ENCODE measurements at regions not wholly inside any gene's neighbourhood (a gene's known extent, or its start where the extent isn't known, plus 50 kb on each side); places are given as distances from the start of the nearest gene placed in this dataset.

- CTCF ChIA-PET, result no interaction called here
- Mint-ChIP-seq H3K36me3 (no peaks in the 10 kb centered on the region), H3K9me3 (peaks cover 13% of the 10 kb centered on the region), H3K27me3 (ENCODE audit: low read depth) (no peaks in the 10 kb centered on the region; the same call in 1 of the 2 replicates), H3K27ac (no peak overlapping the region), H3K4me3 (no peak overlapping the region), H3K4me1 (peaks cover 65% of the 10 kb centered on the region)
- POLR2A ChIA-PET, result no interaction called here
- ATAC-seq (peak; percentile 29), DNase-seq (ENCODE audit: low spot score) (no peak)
- no peak for TF ChIP-seq PRRX2 (CRISPR knock-in tag; IDR thresholded peaks at IDR 0.05)
- no peak for TF ChIP-seq KAT7 (CRISPR knock-in tag; IDR thresholded peaks at IDR 0.05; ENCODE audit: borderline replicate concordance)
- TF ChIP-seq ARID4B (CRISPR knock-in tag; IDR thresholded peaks at IDR 0.05; ENCODE audit: borderline replicate concordance), result no peak
- no peak for TF ChIP-seq HMGA2 (CRISPR knock-in tag; IDR thresholded peaks at IDR 0.05)
- no peak for TF ChIP-seq SMAD4 (CRISPR knock-in tag; IDR thresholded peaks at IDR 0.05)
- TF ChIP-seq ZNF416 (CRISPR knock-in tag; IDR thresholded peaks at IDR 0.05), result no peak
- TF ChIP-seq GRHL2 (CRISPR knock-in tag; IDR thresholded peaks at IDR 0.05; ENCODE audit: insufficient replicate concordance, severe bottlenecking), result no peak
- no peak for TF ChIP-seq ZNF232 (CRISPR knock-in tag; IDR thresholded peaks at IDR 0.05)
- no peak for TF ChIP-seq MLX (CRISPR knock-in tag; IDR thresholded peaks at IDR 0.05)
- no peak for TF ChIP-seq RELA (CRISPR knock-in tag; IDR thresholded peaks at IDR 0.05; ENCODE audit: borderline replicate concordance)
- TF ChIP-seq CREB1 (CRISPR knock-in tag; IDR thresholded peaks at IDR 0.05), result no peak
- TF ChIP-seq ZBTB43 (CRISPR knock-in tag; IDR thresholded peaks at IDR 0.05), result no peak
- TF ChIP-seq NFE2L1 (CRISPR knock-in tag; IDR thresholded peaks at IDR 0.05), result no peak
- TF ChIP-seq NFYB (CRISPR knock-in tag; conservative IDR thresholded peaks at IDR 0.05; ENCODE audit: low read depth), result no peak
- no peak for TF ChIP-seq FOXP1 (CRISPR knock-in tag; IDR thresholded peaks at IDR 0.05; ENCODE audit: borderline replicate concordance)
- no peak for TF ChIP-seq NR1H2 (CRISPR knock-in tag; IDR thresholded peaks at IDR 0.05)
Observed at GRCh38 chr16:9155871-9156270, 64.4 kb downstream of the HAPSTR1 start.

GRCh38 chr16:9159839-9160550, 68.6 kb downstream of the HAPSTR1 start:
- DNase-seq (ENCODE audit: low spot score) (peak; percentile 87), ATAC-seq (peak; percentile 87)
- Mint-ChIP-seq H3K27ac (no peak overlapping the region), H3K27me3 (ENCODE audit: low read depth) (no peaks in the 10 kb centered on the region; the same call in 1 of the 2 replicates), H3K4me3 (0 out of 2 replicates have a peak overlapping the region, but pooled peaks have one; percentile 28), H3K9me3 (0 out of 2 replicates have a peak, but pooled peaks cover 3% of the 10 kb centered on the region), H3K4me1 (peaks cover 30% of the 10 kb centered on the region), H3K36me3 (no peaks in the 10 kb centered on the region)
- ChIA-PET POLR2A (interaction anchor here (0.6 kb wide), 1 partner anchor 1022 kb away, joined by 3 read pairs; the partner anchor contains the start of gene GRIN2A), CTCF (interaction anchor here (0.5 to 3.9 kb wide), 13 partner anchors 11 to 1021 kb away, joined by 3 to 32 read pairs (median 4); no protein-coding TSS in a partner anchor)
- TF ChIP-seq CTCF (IDR thresholded peaks at IDR 0.05) (peak; percentile 44), SP1 (CRISPR knock-in tag; conservative IDR thresholded peaks at IDR 0.05) (no peak), GRHL2 (CRISPR knock-in tag; IDR thresholded peaks at IDR 0.05; ENCODE audit: insufficient replicate concordance, severe bottlenecking) (no peak), USF1 (CRISPR knock-in tag; IDR thresholded peaks at IDR 0.05) (no peak), ZNF121 (CRISPR knock-in tag; IDR thresholded peaks at IDR 0.05) (peak; percentile 95), ARID4B (CRISPR knock-in tag; IDR thresholded peaks at IDR 0.05; ENCODE audit: borderline replicate concordance) (no peak), ZBTB21 (CRISPR knock-in tag; IDR thresholded peaks at IDR 0.05; ENCODE audit: borderline replicate concordance) (no peak), NFATC4 (CRISPR knock-in tag; IDR thresholded peaks at IDR 0.05) (no peak)

Measured in WTC11 (cell line).